HEK293 (cell line): ENCODE measurements at regions not wholly inside any gene's neighbourhood (a gene's known extent, or its start where the extent isn't known, plus 50 kb on each side); places are given as distances from the start of the nearest gene placed in this dataset.

Experiments
- ZBTB1 ChIP-seq: fragments of 450-650 bp; formaldehyde crosslinking; IDR thresholded peaks from 2 replicates; pipeline ENCODE4 v1.5.1; 2016; ENCODE audit warnings: missing biosample characterization, missing genetic modification characterization
- ZNF274 ChIP-seq, 2 experiments: fragments of 200-500 bp in 1 of 2; fragments of 450-650 bp in 1 of 2; sonication (Bioruptor generic) in 1 of 2; formaldehyde crosslinking in 1 of 2; IDR thresholded peaks; 2 replicates each; pipeline versions ENCODE4 v1.5.1 to v1.6.1; 2014 to 2016; ENCODE audit warnings: borderline replicate concordance in 1 of 2, inconsistent platforms in 1 of 2, low read length in 1 of 2, missing biosample characterization in 1 of 2, missing genetic modification characterization in 1 of 2
- TF ChIP-seq, protein P1 (sequence below): fragments of 450-650 bp; formaldehyde crosslinking; IDR thresholded peaks from 2 replicates; pipeline ENCODE4 v1.5.1; 2016; ENCODE audit warnings: missing biosample characterization, missing genetic modification characterization

DNA sequence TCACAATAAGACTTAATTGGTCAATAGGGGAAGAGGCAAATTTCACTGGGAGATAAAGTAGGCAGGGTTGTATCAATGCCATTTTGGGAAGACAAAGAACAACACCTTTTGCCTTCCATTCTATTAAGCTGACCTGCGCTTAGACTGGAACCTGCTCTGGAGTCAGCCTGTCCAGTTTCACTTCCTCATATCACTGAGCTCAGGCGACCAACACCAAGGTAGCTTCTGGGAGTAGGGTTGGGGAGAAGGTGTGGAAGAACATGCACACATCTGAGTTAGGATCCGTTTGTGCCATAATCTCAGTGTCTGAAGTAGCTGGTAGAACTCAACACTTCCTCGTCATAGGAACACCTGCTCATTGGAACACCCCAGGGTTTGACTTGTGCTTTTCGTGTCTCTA lies 527.4 kb upstream of the IGFBP3 start:
- TF ChIP-seq, protein P1, sequence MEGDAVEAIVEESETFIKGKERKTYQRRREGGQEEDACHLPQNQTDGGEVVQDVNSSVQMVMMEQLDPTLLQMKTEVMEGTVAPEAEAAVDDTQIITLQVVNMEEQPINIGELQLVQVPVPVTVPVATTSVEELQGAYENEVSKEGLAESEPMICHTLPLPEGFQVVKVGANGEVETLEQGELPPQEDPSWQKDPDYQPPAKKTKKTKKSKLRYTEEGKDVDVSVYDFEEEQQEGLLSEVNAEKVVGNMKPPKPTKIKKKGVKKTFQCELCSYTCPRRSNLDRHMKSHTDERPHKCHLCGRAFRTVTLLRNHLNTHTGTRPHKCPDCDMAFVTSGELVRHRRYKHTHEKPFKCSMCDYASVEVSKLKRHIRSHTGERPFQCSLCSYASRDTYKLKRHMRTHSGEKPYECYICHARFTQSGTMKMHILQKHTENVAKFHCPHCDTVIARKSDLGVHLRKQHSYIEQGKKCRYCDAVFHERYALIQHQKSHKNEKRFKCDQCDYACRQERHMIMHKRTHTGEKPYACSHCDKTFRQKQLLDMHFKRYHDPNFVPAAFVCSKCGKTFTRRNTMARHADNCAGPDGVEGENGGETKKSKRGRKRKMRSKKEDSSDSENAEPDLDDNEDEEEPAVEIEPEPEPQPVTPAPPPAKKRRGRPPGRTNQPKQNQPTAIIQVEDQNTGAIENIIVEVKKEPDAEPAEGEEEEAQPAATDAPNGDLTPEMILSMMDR (tag by site-specific recombination): no peak
- TF ChIP-seq ZBTB1 (tag by site-specific recombination) (no peak), ZNF274 (IDR thresholded peaks at IDR 0.05; ENCODE audit: low read length) (no peak), ZNF274 (tag by site-specific recombination; IDR thresholded peaks at IDR 0.05; ENCODE audit: borderline replicate concordance) (no peak)
